ENCODE measurements at regions not wholly inside any gene's neighbourhood (a gene's known extent, or its start where the extent isn't known, plus 50 kb on each side); places are given as distances from the start of the nearest gene placed in this dataset.
"Not testable (repeated sequence)": the region's sequence is repeated elsewhere in the genome, so short reads cannot be mapped to it uniquely, and the experiment has no call there.

- DNase-seq: no peak
Measured at GRCh38 chr2:181798022-181798421, 93.5 kb upstream of the ITPRID2 start.

DNA sequence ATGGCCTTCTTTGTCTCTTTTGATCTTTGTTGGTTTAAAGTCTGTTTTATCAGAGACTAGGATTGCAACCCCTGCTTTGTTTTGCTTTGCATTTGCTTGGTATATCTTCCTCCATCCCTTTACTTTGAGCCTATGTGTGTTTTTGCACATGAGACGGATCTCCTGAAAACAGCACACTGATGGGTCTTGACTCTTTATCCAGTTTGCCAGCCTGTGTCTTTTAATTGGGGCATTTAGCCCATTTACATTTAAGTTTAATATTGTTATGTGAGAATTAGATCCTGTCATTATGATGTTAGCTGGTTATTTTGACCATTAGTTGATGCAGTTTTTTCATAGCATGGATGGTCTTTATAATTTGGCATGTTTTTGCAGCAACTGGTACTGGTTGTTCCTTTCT, 89.2 kb upstream of the ITPRID2 start:
- not testable (repeated sequence) for DNase-seq

- not testable (repeated sequence) for DNase-seq
Measured at GRCh38 chr2:181803903-181804799, 87.4 kb upstream of the ITPRID2 start.

DNA sequence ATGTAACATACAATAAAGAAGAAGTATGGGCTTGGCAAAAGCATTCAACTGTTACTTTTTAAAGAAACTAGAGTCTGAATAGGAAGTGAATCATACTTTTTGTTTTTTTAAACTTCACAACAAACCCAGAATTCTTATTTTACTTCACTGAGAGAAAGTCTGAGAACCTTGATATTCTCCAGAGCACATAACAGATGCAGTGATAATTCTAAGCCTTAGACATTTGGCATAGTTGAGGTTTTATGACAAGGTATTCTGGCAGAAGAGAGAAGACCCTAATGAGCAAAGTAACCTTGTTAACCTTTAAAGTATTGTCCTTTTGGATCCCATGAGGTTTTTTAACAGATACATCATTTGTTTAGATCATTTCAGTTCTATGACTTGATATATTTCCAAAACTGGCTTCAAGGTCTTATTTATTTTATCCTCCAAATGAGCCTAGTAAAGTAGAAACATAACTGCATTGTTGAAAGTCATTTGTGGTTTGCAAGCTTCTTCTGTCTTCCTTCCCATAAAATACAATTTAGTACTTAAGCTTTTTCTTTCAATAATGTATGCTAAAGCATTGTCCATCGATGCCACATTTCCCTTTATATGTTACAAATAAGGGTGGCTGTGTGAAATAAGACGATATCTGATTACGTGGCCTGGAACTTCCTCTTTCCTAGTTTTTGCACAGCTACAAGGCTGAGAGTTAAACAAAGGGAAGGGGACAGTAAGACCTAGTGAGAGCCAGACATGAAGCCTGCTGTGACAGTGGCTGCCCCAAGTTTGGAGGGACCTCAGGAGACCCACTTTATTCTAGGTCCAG, 86.1 kb upstream of the ITPRID2 start:
- DNase-seq: no peak

DNA sequence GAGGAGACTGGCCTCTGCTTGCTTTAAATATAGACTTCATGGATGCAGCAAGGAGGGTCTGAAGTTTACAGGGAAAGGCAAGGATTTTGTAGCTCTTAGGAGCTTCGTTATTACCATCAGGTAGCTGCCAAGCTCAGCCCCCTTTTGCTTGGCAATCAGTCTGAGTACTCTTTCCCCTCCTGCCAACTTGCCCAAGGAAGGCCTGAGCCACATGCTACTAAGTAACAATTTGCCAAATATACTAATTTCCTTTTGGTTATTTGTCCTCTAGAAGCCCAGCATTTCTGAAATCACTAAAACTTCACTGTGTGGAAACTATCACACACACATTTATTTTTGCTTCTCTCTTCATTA, 85.5 kb upstream of the ITPRID2 start:
- no peak for DNase-seq

DNA sequence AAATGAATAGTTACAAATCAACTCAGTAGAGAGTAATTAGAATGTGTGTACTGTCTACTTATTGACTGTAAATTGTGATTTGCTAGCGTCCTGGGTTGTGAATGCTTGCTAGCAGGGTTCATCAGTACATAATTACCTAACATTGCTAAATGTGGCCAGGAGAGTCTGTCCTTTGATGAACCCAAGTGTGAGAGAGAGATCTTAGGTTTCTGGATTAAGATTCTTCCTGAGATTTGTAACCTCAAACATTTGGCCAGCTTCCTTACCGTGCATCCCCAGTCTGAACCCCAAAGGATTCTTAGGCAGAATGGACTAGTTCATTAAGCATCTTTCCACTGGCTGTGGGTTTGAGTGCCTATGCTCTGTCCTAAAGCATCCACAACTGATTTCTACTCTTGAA, 84.0 kb upstream of the ITPRID2 start:
- no peak for DNase-seq

- DNase-seq: no peak
Measured at GRCh38 chr2:181810823-181811695, 80.5 kb upstream of the ITPRID2 start.

- DNase-seq: no peak
Measured at GRCh38 chr2:181812106-181812743, 79.3 kb upstream of the ITPRID2 start.

GRCh38 chr2:181814057-181814491, 77.5 kb upstream of the ITPRID2 start:
- DNase-seq: no peak

DNA sequence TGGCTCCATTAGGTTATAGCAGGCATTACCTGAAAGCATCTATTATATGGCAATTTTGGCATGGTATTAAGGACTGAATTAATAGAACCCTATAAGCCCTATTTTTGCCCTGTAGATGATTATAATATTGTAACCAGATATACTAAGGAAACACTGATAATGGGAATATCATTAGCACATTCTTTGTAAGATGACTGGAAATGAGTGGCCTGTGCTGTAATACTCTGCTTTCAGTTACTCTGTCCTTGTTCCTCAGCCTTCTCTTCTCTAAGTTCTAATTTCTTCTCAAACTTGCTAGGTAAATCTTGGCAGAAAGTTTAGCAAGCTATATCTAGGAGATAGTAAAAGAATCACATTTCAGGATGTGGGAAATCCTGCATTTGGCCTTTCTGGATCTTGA, 74.0 kb upstream of the ITPRID2 start:
- DNase-seq: no peak

DNA sequence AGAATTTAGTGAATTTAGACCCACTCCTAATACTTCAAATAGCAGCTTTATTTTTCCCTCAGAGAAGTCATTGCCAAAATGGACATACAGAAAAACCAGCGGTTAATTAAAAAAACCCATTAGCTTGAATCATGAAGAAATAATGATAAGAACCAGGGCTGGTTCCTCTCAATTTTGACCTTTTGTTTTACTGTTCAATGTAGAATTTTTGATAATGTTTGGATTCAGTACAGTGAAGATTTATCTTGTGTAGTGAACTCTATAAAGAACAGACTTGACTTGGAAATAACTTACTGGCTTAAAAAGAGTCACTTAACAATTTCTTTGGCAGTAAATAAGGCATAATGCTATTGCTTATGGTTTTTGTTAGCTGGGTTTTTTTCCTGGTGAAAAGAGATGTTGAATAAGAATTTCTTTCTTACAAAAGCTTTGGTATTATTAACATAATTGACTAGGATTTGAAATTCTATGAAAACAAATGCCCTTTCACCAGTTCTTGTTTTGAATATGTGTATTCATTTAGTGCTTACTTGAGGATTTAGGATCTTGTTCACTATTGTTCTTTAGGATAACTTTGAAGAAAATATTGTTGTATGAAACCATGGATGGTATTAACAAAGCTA, 73.4 kb upstream of the ITPRID2 start:
- no peak for DNase-seq

GRCh38 chr2:181818840-181819239, 72.7 kb upstream of the ITPRID2 start:
- DNase-seq: no peak

DNA sequence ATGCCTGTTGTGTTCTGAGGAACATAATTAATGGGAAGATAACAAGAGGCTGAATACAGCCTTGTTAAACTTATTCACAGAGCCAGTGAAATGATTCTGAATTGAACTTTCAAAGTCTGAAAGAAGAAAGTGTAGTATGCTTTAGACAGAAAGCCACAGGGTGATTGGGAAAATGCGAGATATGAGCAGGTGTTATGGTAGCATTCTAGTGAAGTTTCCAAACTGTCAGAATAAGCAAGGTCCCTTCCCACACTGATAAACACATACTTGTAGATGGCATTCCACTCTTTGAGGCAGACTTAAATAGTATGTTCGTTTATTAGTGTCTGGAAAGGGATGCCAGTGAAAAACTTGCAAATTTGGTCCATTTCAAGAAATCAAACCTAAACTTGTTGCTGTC, 70.5 kb upstream of the ITPRID2 start:
- DNase-seq: no peak

- no peak for DNase-seq
Measured at GRCh38 chr2:181822097-181822496, 69.4 kb upstream of the ITPRID2 start.

- no peak for DNase-seq
Measured at GRCh38 chr2:181823405-181823804, 68.1 kb upstream of the ITPRID2 start.

GRCh38 chr2:181828122-181828705, 63.3 kb upstream of the ITPRID2 start:
- no peak for DNase-seq

GRCh38 chr2:181829230-181829629, 62.3 kb upstream of the ITPRID2 start:
- no peak for DNase-seq

GRCh38 chr2:181832015-181832414, 59.5 kb upstream of the ITPRID2 start:
- no peak for DNase-seq

DNA sequence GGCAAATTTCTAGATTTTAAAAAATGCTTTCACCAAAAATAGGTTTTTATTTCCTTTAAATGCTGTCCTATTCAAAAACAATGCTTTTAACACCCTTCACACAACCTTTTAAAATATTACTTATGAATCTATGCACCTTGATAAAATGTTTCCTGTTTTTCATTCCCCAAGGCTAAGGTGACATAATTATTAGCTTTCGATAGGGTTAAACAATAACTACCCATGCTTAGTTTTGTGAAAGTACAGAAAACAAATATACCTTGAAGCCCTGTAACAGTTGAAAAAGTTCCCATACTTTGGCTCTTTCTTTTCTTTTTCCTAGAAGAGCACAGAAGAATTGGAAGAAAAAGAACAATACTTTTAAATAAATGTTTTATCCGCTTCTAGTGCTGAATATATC, 54.9 kb upstream of the ITPRID2 start:
- DNase-seq: no peak

DNA sequence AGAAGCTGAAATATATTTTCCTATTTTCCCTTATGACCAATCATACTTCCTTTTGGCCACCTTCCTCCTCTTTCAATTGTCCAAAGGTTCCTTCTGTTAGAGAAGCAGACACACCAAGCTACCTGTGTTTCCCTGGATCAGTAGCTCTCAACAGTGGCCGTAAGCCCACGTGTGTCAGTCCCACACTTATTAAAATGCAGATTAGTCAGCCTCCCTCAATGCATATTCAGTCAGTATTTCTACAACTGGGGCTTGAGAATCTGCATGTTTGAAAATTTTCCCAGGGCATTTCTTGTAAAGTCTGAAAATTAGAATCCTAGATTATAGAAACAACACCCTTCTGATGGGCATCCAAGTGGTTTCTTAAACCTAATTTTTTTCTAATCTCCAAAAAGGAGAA, 54.0 kb upstream of the ITPRID2 start:
- DNase-seq: no peak

- no peak for DNase-seq
Measured at GRCh38 chr2:181839811-181840210, 51.7 kb upstream of the ITPRID2 start.

GRCh38 chr2:181841079-181841478, 50.5 kb upstream of the ITPRID2 start:
- no peak for DNase-seq
